Stimulated activated CD4-positive, alpha-beta T cell treated with anti-CD3 and anti-CD28 coated beads, Interleukin-2, amount 100 ng/mL, for 24 hours (primary cell): ENCODE measurements at regions not wholly inside any gene's neighbourhood (a gene's known extent, or its start where the extent isn't known, plus 50 kb on each side); places are given as distances from the start of the nearest gene placed in this dataset.

Source experiments
- DNase-seq, 2 donors: peaks; one replicate each; pipeline ENCODE4 v3.0.0-alpha.2; 2020

- no peak for DNase-seq
These were observed 87.6 kb upstream of the E2F3 start for GRCh38 chr6:20313960-20314530.

- no peak for DNase-seq
These were observed 86.5 kb upstream of the E2F3 start for GRCh38 chr6:20314866-20315845.

- DNase-seq: no peak
These were observed 84.2 kb upstream of the E2F3 start for GRCh38 chr6:20317430-20317829.

GRCh38 chr6:20318851-20319387, 82.8 kb upstream of the E2F3 start:
- no peak for DNase-seq

GRCh38 chr6:20319520-20320357, 81.9 kb upstream of the E2F3 start:
- DNase-seq: peak; percentile 69 to 75

- DNase-seq: no peak
These were observed 75.8 kb upstream of the E2F3 start for GRCh38 chr6:20325641-20326421.

- no peak for DNase-seq
These were observed 75.3 kb upstream of the E2F3 start for GRCh38 chr6:20326422-20326728.

GRCh38 chr6:20327141-20327540, 74.5 kb upstream of the E2F3 start:
- no peak for DNase-seq

GRCh38 chr6:20328266-20328923, 73.3 kb upstream of the E2F3 start:
- no peak for DNase-seq

- no peak for DNase-seq
These were observed 72.8 kb upstream of the E2F3 start for GRCh38 chr6:20328924-20329300.

- no peak for DNase-seq
These were observed 70.6 kb upstream of the E2F3 start for GRCh38 chr6:20331042-20331441.

GRCh38 chr6:20331625-20332024, 70.1 kb upstream of the E2F3 start:
- DNase-seq: no peak

- DNase-seq: no peak
These were observed 69.2 kb upstream of the E2F3 start for GRCh38 chr6:20332441-20333006.

GRCh38 chr6:20333721-20334269, 67.9 kb upstream of the E2F3 start:
- DNase-seq: no peak

GRCh38 chr6:20334334-20334733, 67.3 kb upstream of the E2F3 start:
- peak in 1 of 2 donors; percentile 3 for DNase-seq

GRCh38 chr6:20334962-20335361, 66.7 kb upstream of the E2F3 start:
- DNase-seq: no peak

GRCh38 chr6:20335872-20336271, 65.8 kb upstream of the E2F3 start:
- DNase-seq: no peak

- DNase-seq: no peak
These were observed 63.5 kb upstream of the E2F3 start for GRCh38 chr6:20338156-20338555.

- no peak for DNase-seq
These were observed 61.4 kb upstream of the E2F3 start for GRCh38 chr6:20340068-20340848.

GRCh38 chr6:20341096-20341495, 60.6 kb upstream of the E2F3 start:
- no peak for DNase-seq
